DMS 273 treated with DMSO at 0.1 percent for 48 hours (cell line): ENCODE measurements at regions not wholly inside any gene's neighbourhood (a gene's known extent, or its start where the extent isn't known, plus 50 kb on each side); places are given as distances from the start of the nearest gene placed in this dataset.

Source experiments
- DNase-seq: peaks from one replicate; lab custom pipeline; 2025; lab: John Stamatoyannopoulos, UW

DNA sequence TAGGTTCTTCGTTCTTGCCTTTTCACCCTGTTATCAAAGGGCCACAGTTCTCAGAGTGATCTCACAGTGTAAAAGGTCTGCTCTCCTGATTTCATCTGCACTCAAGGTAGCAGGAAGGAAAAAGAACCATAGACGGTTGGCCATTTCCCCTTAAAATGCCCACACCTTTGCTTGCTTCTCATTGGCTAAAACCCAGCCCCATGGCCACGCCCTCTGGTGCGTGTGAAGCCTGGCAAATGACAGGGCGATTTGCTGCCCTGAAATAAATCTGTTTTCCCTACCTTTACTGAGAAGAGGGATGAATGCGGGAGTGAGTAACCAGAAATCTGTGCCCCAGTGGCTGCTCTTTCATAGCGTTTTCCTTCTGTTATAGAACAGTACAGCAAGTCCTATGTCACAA lies 269.3 kb downstream of the POU4F1 start:
- no peak for DNase-seq

DNA sequence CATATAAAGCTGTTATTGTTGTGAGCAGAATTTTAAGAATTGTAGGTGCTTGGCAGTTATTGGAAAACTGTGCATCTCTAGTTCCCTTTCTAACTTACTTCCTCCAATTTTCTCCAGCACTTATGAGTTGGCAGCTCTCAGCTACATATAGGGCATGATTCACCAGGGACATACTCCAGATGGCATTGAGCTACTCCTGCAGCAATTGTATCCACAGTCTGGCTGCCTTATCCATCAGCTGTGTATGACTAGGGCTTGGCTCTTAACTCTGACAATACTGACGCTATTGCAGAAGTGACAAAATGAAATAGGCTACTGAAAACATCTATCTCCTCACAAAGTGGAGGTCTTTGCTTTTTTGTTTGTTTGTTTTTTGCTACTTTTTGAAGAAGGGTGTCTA lies 276.7 kb downstream of the POU4F1 start:
- peak; percentile 4 for DNase-seq

- no peak for DNase-seq
Measured at GRCh38 chr13:78325585-78325984, 277.8 kb downstream of the POU4F1 start.

- no peak for DNase-seq
Measured at GRCh38 chr13:78323848-78324247, 279.5 kb downstream of the POU4F1 start.

GRCh38 chr13:78323040-78323439 lies 280.3 kb downstream of the POU4F1 start:
- DNase-seq: no peak

- no peak for DNase-seq
Measured at GRCh38 chr13:78319101-78319627, 284.2 kb downstream of the POU4F1 start.

- DNase-seq: no peak
Measured at GRCh38 chr13:78317030-78317429, 286.3 kb downstream of the POU4F1 start.

DNA sequence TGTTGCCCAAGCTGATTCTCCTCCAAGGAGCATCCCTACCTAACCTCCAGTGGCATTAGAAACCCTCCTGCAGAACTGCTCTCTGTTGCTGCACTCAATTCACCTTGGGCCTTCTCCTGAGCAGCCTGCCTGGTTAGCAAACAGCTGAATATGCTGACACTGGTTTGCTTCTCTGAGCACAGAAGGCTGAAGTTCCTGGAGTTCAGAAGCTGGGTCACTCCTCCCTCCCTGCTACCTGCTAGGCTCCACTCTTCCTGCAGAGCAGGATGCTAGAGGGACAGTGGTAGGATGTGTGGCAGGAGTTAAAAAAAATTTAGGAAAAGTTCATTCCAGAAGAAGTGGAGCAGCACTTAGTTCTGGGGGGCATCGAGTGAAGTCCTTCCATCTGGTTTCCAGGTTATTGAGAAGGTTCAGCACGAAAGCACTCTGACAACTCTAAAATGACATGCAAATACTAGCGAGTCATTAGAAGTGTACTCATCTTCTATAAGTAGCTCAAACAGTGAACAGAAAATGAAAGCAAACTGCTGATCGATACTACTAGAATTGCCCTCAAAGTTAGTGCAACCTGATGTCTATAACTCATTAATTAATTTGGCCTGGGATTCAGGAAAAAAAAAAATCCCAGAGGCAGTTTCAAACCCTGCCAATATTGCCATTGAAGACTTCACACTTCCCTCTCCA lies 293.7 kb downstream of the POU4F1 start:
- no peak for DNase-seq

- DNase-seq: no peak
Measured at GRCh38 chr13:78306519-78307206, 296.7 kb downstream of the POU4F1 start.

DNA sequence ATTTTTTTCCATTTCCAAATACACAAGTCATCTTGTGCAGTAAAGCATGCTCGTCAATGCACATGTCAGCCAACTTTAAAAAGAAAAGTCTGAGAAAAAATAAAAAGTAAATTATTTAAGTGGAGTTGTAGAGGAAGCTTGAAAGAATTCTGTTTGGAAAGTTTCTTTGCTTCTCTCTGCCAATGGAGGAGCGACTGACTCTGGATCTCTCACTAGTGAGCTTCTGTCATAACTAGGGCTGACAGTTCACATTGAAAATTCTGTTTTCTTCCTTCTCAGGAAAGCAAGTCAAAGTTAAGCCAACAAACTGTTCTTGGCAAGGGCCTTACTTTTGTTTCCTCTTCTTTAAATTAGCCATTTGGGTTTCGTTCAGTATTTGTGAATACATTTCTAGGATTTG lies 298.2 kb downstream of the POU4F1 start:
- DNase-seq: no peak

DNA sequence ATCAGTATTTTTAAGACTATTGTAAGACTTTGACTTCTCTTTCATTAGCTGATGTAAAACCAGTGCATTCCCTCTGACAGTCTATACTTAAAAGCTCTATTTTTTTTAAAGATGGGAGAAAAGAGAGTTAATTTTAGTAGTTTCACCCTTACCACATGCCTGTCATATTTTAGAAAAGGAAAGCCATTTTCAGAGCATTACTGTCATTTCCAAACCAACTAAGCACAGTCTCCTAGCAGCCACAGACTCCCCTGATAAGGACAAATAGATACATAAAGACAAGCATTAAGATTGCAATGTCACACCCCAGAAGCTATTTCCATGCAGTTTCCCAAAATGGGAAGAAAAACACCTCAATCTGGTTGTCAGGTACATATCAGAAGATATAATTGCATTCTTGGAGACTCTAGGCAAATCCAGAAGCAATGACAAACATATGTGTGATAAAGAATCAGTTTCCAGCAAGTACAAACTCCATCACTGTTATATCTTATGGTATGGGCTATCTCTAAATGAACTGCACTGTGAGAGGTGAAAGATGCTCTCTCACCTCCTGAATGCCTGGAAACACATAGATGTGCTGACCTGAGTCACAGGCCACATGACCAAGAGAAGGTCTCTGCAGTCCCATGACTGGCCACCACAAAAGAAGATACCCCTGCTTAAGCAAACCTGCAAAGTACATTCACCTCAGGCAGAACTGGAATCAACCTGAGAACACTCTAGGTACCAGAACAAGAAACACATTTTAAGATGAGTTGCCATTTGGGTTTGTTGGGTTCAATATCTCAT lies 303.3 kb downstream of the POU4F1 start:
- no peak for DNase-seq

DNA sequence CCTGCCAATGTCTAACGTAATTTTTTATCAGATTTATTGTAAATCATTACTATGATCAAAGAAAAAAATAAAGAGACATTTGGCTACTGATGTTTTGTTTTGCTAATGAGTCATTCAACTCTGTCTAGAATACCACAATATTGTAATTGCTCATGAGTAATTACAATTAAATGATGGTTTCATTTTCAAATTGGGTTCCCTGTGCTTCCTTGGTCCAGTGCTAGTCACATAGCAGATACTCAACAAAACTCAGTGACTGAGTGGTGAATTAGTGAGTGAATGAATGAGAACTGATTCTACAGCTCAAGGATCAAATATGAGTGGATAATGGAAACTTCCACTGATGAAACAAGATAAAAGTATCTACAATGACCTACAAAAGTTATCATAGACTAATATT lies 304.7 kb downstream of the POU4F1 start:
- DNase-seq: no peak

GRCh38 chr13:78286748-78287147 lies 316.6 kb downstream of the POU4F1 start:
- no peak for DNase-seq

DNA sequence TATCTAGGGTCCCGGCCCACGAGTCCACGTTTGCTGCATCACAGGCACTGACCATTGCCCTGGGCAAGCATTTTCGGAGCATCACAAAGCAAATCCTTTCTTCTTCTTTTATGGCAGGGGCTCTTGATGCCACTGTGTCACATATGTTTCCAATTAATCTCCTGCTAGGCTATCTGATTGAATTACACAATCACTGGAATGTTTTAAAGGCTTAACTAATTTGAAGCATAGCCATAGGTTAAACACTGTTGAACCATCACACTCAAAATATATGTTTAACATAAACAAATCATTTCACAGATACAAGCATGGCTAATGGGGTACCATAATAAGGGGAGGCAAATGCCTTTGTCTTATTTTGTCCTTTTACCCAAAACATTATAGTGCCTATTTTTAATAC lies 338.3 kb downstream of the POU4F1 start:
- DNase-seq: no peak

DNA sequence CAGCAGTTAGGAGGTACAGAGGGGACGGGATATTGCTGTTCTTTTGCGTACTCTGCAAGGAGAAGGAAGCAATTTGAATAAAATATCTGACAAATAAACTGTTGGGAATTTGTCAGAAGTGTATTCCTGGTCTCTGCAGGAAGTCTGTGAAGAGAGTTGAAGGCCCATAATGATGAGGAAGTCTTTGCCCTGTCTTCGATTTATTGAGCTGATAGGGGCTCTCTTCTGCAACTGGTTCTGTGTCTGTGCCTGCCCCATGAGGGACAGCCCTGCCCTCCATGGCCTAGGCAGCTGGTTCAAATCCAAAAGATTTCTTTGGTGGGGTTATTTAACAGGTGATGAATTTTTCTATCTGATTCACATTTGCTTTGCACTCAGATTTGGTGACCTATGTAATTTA lies 339.7 kb upstream of the EDNRB start:
- no peak for DNase-seq

DNA sequence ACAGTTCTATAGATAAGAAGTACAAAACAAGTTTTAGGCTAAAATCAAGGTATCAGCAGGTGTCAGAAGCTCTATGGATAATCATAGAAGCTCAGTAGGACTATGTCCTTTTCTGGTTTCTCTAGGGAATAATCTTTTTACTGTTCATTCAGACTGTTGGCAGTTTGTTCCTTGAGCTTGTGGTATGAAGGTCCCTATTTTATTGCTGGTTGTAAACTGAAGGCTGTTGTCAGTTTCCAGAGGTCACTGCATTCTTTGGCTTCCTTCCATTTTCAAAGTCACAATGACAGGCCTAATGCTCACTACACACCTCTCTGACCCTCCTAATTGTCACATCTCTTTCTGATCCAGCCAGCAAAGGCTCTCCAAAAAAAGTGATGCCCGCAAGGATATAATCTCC lies 337.9 kb upstream of the EDNRB start:
- no peak for DNase-seq

GRCh38 chr13:78254113-78254512 lies 335.5 kb upstream of the EDNRB start:
- no peak for DNase-seq

DNA sequence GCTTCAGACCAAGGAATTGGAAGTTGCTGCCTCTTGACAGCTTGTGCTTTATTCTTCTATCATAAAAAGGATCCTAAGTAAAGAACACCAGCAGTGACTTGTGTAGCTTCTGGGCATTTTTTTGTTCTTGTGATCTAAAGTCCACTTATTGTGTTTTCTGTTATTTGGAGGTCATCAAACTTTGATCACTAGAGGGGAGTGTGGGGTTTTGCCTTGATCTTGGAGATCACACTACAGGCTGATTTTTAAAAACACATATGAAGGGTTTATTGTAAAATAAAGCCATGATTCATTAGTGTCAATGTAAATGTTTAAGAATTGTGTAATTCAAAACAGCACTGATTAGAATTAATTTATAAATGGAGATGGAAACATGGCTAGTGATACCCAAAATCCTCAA lies 328.7 kb upstream of the EDNRB start:
- no peak for DNase-seq

DNA sequence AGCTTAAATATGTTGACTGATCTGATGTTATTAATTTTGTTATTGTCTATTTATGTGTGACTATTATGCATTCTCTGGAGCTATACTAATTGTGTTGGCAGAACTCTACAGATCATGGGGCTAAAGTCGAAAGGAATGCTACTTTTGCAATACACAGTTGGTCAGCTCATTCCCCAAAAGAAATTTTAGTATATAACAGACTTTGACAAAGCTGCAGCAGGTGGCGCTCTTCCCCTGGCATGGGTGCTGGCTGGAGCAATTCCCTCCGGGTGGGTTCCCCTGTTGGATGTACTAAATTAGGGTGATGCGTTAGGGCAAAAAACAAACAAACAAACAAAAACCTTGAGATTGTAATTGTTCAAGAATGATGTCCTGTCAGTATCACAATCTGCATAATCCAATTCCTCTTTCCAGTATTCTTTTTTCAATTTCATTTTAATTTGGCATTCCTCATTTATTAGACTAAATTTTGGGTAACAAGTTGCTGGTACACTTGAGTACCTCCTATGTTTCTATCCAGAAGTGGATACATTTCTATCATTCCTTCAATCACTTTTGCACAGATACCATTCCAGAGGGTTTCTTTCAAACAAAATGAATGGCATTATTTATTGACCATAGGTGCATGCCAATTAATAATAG lies 322.8 kb upstream of the EDNRB start:
- no peak for DNase-seq

DNA sequence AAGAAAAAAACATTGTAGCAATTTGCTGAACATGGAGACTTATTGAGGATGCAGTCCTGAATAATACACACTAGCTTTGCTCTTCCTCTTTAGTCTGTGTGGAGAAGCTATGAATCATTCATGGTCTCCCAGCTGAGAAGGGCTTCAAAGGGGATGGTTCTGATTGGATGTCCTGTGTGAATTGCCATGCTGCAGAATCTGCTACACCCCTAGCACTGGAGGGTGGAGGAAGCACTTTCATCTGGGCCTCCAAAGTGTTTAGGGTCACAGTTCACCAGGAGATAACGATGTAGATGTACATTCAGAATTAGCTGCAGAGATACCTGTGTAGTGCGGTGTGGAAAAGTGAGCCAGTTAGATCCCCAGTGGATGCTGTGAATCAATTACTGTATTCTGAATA lies 321.1 kb upstream of the EDNRB start:
- DNase-seq: no peak

- DNase-seq: no peak
Measured at GRCh38 chr13:78238911-78239310, 320.3 kb upstream of the EDNRB start.

GRCh38 chr13:78228940-78229339 lies 310.3 kb upstream of the EDNRB start:
- no peak for DNase-seq
